IPS-NIHi11 (cell line): ENCODE measurements at regions not wholly inside any gene's neighbourhood (a gene's known extent, or its start where the extent isn't known, plus 50 kb on each side); places are given as distances from the start of the nearest gene placed in this dataset.

Experiments used
- DNase-seq: peaks from one replicate; pipeline ENCODE4 v3.0.0; 2012; ENCODE audit warnings: mixed read lengths, low spot score

DNA sequence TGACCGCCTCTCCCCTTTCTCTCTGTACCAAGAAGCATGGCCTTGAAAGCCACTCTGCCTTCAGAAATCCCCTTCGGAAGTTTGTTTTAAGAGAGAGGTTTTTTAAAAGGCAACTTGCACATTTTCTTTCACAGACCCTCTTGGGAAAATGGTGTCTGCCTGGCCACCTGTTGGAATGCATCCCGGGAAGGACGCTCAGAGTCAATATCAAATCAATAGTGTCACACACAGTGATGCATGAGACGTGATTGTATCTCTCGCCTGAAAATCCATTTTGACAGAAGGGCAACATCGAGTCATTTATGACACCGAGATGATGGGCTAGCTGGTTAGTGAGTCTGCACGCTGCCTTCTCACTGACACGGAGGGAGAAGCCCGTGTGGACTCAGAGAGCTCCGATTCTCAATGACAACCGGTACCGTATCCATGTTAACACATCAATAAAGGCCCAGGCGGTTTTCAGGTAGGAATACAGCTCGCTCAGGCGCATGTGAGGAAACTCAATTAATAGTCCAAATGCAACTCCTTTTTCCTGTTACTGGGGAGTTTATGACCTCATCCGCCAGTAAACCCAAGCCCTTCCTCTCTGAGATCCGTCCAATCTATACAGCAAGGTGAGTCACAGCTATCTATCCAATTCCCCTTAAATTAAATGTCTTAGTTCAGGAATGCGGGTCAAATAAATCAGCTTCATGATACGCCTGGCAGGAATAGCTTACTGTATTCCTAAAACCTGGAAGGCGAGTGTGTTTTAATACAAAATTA is 621.5 kb upstream of the MKI67 start:
- DNase-seq = no peak

DNA sequence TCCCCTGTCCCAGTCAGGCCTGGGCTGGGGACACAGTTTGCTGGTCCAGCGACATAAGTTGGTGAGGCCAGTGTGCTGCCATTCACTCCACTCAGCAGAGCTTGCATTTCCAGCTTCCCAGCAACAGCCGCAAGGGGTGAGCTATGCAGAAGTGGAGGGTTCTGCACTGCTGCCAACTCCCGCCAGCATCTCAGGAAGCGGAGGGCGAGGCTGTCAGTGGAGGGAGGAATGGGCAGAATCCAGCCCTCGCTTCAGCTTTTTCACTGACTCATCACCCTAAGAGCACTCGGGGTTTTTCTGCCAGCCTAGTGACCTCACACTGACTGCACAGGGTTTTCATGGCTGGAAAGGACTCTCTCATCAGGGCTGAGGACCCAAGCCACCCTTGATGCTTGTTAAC is 625.1 kb upstream of the MKI67 start:
- DNase-seq = no peak

DNA sequence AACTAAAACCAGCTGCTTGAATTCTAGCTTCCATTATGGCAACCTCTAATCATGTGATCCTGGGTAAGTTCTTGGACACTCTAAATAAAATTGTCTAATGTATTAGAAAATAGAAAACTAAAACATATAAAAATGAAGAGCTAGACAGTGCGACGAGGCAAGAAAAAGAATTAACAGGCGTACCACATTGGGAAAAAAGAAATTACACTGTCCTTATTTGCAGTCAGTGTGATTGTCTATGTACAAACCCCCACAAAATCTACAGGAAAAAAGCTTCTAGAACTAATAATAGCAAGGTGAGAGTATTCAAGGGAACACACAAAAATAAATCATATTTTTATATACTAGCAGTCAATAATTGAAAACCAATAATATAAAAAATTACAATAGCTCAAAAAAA is 625.6 kb upstream of the MKI67 start:
- no peak for DNase-seq

DNA sequence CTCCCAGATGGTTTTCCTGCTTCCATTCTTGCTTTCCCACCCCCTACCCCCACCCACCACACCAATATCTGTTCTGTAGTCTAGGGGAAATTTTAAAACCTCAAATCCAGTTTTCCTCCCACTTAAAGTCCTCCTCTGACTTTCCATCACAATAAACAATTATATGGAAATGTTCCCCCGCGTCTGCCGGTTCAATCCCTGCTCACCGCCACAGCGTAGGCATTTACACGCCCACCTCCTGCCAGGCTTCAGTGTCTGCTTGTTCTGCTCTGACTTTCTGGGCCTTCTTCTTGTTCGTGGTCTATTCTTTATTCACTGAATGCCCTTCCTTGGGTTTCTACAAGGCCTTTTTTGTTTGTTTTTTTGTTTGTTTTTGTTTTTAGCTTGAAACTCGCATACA is 633.0 kb upstream of the MKI67 start:
- DNase-seq = no peak

DNA sequence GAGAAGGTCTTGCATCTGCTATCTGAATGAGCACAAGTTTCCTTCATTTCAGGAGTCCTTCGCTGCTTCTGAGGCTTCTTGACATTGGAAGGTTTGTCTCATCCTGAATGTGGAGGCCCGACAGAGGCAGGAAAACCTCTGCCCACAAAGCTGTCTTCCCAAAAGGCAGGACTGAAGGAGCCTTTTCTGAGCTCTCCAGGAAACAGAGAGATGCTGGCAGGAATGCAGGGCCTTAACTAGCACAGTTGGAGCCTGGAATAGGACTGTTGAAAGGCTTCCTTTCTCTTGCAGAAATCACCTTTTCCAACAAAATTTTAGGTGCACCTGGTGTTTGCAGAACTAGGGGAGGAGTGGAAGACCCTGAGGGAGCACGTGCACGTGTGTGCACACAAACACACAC is 637.4 kb upstream of the MKI67 start:
- DNase-seq = no peak

DNA sequence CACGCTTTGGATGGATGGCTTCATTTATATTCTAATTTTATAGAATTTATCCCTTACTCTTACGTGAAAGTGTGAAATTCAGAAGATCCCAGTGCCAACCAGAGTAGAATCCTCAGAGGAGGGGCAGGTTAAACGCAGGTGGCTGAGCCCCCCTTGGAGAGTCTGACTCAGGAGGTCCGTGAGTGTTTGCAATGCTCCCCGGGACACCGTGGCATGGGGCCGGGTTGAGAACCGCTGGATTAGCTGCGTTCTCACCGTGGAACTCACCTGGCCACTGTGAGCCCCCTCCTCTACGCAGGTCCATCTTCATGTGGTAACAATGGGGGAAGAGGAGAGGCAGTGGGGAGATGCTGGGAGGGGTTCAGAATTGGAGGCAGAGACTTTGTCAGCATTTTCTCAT is 638.0 kb upstream of the MKI67 start:
- DNase-seq = no peak

DNA sequence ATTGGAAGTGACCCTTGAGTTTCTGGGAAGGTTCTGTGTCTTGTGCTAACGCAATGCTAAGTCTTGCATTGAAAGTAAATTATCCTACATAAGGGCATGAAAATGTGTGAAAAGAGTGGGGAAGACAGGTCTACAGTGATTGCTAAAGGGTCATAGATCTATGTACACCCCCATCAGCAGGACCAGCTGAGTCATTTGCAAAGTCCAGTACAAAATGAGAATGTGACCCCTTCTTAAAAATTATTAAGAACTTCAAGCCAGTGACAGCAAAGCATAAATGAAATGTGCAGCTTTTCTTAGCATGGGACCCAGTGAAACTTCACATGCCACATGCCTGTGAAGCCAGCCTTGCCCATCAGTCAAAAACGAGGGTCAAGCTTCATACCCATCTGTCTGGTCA is 640.7 kb upstream of the MKI67 start:
- no peak for DNase-seq

DNA sequence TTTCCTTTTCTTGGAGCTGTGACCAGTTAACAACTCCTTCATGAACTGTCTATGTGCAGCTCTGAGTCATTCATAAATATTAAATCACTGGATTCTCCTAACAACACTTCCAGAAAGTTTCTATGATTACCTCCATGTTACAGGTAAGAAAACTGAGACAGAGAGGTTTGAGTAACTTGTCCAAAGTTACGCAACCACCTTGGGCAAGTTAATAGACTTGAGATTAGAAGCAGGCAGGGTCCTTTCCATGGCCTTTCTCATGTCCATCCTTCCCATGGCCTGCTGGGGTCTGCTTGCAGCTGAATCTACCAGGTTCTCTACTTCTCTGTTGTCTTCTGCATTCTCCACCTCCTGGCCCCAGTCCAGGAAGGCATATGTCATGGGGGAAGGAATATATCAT is 648.8 kb upstream of the MKI67 start:
- no peak for DNase-seq

DNA sequence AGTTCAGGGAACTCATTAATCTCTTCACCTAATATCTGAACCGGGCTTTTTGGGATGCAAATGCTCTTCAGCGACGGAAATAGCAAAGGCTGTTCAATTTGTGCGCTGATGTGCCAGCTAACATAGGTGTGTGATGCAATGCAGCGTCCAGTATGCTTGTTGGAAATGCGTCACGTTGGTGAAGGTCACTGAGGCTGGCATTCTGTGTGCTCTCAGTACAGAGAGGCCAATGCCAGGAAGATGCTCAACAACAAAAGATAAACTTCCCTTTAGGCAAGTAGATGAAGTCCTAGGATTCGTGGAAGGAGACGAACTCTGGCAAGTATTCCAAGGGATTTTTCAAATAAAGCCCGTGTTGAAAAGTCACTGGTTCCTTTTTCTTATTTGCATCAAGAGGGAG is 649.5 kb upstream of the MKI67 start:
- no peak for DNase-seq

DNA sequence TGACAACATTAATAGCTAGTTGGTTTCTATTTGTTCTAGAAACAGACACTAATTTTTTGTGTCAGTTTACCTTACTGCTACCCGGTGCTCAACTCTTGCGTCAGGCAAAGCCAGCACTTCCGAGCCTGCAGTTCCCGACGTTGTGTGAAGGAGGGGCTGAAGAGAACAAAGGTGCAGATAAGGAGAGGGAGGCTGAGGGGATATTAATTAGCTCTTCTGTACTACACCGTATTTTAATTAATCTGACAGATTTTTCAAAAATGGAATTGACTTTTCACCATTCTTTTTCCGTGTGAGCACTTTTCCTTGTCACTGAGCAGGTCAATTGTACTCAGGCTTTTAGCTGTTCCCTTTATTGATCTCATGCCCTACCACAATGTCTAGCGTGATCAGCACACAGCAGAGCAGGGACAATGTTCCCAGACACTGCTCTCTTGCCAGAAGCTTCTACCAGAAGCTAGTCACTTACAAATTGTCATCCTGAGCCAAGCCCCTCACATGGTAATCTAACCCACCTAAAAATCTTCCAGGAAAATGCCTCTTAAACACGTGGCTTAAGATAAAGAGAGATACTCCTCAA is 650.5 kb upstream of the MKI67 start:
- DNase-seq = peak; percentile 29

DNA sequence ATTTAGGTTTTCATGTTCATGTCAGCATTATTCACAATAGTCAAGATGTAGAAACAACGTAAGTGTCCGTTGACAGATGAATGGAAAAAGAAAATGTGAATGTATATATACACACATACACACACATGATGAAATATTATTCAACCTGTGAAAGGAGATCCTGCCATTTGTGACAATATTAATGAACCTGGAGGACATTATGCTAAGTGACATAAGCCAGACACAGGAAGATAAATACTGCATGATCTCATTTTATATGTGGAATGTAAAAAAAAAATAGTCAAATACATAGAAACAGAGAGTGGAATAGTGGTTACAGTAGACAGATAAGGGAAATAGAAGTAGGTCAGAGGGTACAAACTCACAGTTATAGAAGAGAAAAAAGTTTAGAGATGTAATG is 651.1 kb upstream of the MKI67 start:
- DNase-seq = no peak

DNA sequence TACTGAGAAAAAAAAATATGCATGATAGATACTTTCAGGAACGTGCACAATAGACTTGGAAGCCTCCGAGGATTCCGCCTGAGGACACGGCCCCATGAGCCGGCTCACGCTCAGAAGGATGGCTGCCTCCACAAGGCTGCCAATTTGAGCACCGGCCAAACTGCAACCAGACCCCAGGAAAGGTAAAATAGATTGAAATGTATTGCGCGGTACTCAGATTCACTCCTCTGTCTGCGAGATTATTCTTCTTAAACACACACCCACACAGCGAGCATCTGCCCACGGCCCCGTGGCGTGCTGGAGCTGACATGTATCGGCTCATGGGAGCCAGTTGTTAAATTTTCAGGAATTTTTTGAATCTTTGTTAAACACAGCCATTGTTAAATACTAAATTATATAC is 653.2 kb upstream of the MKI67 start:
- no peak for DNase-seq

DNA sequence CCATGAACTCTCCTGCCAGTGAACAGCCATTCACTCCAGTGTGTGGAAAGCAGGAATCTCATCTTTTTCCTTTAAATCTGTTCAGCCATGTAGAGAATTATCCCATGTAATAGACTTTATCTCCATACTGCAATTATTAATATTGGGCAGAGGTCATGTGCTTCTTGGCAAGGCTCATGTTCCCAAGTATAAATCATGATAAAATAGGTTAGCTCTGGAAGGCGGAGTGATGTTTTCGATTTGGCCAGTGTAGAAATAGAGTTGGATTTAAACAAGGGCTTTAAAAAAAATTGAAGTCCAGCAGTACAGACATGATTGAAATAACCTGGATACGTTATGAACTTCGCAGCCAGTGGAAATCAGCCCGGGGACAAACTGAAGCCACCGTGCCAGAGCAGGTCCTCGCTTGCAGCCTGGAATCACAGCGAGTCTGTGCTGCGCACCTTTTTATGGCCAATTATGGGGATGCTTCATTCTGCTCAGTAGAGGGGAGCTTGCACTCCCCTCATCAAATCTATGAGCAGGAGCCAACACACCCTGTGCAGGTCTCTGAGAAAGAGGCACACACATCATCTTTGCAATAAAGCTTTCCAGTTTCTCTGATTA is 654.0 kb upstream of the MKI67 start:
- DNase-seq = no peak

DNA sequence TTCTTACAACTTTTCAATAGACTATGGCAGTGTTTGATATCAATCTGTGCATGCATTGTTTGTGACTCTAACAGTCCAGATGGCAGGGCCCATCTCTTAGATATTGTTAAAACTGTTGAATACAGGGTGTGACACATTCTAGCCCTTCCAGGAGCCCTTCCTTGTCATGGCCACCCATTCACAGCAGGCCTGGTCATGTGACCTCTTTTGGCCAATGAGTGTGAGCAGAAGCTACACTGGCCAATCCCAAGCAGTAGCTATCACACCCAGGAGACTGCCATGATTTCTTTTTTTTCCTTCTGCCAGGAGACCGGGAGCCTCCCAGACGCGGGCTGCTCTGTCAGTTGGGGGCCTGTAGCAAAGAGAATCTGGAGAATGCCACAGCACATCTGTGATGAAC is 655.4 kb upstream of the MKI67 start:
- DNase-seq = no peak

DNA sequence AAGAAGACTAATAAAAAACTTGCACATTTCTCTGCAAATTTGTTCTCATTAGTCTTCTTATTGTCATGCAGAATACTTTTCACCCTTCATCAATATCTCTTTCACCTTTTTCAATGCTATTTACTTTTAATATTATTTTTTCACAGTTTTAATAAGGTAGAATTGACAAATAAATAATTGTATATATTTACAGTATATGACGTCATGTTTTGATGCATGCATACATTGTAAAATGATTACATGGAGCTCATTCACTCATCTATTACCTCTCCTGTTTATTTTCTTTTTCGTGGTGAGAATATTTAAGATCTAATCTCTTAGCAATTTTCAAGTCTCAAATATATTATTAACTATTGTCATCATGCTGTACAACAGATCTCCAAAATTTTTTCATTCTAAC is 658.2 kb upstream of the MKI67 start:
- no peak for DNase-seq

DNA sequence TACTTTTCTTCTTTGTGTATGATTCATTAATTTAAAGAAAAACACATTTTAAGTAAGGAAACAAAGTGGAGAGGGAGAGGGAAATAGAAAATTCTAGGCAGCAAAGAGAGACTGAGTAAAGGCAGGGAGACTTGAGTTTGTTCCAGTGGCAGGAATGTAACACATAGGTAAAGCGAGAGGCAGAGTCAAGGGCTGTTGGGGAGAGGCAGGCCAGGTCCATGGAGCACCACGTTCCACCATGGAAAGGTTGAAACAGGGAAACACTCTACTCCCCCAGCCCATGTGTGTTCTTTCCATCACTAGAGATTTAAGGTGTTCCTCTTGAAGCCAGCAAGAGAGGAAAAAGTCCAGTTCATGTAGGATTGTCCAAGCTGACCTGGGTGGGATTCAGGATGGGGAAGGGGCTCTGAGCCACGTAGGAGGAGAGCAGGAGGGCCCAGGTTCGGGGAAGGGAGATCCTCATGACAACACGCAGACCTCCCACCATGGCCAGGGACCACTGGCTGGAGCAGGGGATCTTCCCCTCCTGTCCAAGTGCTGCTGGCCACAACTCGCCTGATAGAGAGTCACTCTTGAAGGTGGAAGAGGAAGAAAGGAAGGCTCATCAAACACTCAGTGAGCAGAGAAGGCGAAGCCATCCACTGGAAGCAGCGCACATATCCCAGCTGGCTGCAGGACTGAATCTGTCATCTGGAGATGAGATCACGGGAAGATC is 666.4 kb upstream of the MKI67 start:
- no peak for DNase-seq

DNA sequence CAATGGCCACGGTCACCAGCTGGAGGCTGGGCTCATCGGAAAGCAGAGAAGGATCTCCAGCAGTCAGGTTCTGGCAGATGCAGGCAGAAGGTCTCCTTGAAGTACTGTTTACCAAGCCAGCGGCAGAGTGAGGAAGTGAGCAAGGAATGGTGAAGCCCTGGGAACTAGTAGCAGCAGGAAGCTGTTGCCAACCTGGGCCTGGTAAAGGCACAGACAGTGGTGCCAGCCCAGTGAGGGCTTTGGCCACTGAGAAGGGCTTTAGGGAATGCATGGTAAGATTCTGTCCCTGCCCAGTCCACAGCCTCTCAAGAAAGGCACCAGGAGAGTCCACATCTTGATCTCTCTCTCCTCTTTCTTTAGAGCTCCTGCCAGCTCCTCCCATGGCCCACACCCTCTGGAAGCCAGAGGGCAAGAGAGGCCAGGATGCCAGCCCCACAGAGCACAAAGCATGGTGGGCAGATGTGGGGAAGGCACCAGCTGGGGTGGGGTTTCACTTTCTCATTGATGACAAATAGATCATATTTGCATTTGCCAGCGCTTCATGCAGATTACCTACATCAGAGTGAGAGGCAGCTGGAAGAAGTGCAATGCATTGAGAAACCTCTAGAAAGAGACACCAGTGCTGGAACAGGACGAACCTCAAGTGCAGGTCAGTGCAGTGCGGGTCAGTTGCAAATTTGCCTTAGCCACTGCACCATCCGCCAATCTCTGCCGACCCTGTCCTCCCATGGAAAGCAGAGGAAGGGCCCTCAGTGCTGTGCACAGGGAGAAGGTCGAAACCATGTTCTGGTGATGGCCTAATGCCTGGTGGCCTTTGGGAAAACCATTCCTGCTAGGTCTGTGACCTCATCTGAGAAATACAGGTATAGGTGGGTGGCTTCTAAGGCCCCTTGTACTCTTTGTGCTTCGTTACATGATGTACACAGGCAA is 667.8 kb upstream of the MKI67 start:
- no peak for DNase-seq

DNA sequence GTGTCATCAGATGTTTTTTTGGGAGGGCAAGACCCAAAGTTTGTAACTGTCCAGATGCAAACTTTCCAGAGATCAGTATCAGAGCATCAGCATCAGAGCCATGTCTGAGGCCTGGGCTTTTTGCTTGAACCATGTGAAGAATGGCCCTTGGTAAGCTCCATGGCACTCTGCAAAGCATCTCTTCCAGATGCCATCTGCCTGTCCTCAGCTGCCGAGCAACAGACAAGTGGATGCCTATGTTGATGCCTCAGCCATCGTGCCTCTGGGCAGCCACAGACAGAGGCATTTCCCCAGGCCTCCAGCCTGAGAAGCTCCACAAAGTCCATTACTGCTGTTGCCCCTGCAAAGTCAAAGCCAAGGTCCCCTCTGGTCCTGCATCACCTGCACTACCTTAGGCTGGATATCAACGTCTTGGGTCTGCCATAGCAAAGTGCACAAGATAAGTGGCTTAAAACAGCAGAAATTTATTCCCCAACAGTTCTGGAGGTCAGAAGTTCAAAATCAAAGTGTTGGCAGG is 670.2 kb upstream of the MKI67 start:
- DNase-seq = no peak

DNA sequence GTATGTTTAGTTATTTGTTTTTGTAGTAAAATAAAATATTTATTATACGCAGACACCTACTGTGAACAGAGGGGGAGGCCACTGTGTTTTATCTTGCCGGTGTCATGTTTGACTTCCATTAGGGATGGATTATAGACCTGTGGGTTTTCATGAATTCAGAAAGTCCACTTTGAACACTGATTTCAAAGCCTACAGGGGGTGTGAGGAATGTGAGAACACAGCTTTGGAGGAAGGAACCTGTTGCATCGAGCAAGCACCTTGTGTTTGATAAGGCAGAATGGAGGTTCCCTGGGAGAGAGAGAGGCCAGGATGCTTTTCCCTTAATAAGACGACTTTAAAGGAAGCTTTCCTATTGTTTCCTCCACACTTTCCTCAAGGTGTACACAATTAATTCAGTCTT is 665.0 kb upstream of the MGMT start:
- DNase-seq = no peak

DNA sequence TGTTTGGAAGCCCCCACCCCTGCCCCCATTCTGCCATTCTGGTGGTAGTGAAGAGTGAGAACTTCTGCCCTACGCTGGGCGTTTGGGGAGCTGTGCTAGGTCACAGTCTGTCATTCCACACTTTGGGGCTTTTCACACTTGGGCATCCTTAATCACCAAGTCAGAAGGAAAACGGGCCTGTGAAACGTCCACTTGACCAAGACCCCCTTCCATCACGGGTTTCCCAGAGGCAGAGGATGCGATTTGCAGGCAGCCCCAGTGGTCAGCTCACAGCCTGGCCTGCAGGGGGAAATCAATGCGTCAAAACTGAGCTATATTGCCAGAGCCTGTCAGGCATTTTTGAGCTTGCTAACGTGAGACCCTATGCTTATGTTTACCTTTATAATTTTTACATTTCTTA is 663.3 kb upstream of the MGMT start:
- DNase-seq = no peak

DNA sequence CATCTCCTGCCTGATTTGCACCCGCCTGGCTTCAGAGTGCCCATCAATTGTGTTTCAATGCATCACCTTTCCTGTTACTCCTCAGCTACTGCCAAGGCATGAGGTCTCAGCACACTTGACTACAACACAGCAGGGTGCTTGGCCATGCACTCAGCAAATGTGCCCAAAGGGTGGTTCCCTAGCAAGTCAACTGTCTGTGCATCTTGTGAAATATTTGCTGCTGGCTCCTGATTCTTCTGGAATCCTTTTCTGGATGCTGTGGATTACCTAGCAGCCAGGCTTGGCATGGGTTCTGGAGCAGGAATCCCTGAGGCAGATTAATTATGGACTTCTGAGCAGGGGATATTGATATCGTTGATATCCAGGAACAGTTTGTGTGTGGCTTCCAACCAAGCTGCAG is 662.6 kb upstream of the MGMT start:
- no peak for DNase-seq

DNA sequence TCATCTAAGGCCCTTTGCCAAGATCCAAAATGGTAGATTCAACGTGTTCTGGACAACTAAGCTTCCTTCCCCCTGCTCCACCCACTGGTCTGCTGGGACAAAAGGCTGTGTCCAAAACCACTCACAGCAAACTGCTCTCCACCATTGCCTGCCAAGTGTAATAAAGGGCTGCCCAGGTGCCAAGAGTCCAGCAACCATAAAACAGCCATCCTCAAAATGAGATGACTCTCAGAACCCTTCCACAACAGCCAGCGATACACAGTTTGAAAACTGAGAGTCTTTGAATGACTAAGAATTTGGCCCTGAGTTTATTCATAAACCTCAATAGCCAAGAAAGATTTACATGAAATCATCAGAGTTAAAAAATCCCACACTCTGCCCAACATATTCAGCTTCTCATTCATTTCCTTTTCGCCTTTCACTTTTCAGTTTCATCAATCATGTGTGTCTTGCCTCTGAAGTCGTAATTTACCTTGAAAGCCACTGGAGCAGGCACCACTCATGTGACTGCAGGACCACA is 658.1 kb upstream of the MGMT start:
- no peak for DNase-seq
